ENCODE measurements at regions not wholly inside any gene's neighbourhood (a gene's known extent, or its start where the extent isn't known, plus 50 kb on each side); places are given as distances from the start of the nearest gene placed in this dataset.

DNA sequence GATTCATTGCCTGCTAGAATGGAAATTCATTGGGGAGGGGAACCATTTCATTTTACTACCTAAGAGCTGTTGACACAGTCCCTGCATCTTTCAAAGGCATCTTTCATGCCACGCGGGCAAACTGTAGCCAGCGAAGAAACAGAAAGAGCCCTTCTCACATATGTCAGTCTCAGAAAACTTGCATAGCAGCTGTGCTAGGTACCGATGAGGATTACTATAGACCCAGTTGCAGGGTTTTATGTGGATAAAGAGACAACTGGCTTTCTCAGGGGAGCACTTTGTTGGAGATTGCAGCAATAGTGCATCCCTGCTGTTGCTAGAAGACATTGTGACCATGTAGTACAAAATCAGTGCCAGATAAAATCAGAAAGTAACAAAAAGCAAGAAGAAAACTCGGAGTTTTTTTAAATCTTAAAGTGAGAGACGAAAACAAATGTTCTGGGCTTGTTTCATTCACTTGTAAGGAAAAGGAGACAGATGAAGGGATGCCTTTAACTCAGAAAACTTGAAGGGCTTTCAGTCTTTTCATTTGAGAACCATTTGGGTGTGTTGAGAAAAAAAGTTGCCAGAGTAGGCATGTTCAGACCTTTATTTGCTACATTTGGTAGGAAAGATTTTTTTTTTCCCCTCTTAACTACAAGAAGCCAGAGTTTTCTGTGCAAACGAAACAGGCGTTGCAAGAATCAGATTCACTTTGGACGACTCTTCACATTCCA, 804.1 kb downstream of the USP25 start:
- no peak for DNase-seq (ENCODE audit: low read depth in 2 of 2, low spot score in 1 of 2)

DNA sequence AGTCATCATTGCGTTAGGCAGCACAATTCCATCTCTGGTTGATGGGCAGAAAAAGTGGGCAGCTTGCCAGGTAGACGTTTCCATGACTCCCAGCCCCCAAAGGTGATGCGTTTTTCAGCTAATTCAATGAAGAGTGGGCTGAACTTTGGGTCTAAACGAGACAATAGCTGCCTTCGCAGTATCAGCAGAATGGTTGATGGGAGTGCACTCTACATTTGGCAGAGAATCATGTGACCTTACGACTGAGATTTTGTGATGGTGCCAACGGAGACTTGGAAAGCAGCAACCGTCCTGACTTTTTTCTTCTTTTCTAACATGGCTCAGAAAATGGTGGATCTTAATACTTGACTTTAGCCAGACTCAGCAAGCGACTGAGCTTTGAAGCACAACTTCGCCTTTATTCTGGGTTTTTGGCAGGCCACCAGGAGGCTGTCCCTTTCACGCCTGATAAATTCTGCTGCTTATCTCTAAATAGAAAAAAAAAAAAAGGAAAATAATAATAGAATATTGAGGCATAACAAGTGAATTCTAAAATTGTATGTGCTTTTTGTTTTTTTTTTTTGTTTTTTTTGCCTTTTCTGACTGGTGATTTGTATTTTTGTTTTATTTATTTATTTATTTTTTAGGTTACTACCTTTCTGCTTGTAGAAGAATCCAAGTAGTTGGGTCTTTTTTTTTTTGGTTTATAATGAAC, 804.8 kb downstream of the USP25 start:
- no peak for DNase-seq (ENCODE audit: low read depth in 2 of 2, low spot score in 1 of 2)

DNA sequence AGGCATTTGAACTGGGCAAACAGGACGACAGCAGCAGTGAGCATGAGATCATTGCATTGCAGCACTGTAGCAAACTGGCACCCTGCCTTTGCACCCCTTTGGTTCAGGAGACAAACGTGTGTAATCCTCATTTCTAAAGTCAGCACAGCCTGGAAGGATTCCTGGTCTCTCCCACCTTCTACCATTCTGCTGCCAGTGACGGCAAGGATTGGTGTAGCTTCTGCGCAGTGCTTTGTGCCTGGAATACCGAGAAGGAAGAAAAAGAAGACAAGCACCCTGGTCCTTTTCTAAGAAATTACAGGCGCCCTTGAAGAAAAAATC, 805.3 kb downstream of the USP25 start:
- DNase-seq (ENCODE audit: low read depth in 2 of 2, low spot score in 1 of 2), result no peak

DNA sequence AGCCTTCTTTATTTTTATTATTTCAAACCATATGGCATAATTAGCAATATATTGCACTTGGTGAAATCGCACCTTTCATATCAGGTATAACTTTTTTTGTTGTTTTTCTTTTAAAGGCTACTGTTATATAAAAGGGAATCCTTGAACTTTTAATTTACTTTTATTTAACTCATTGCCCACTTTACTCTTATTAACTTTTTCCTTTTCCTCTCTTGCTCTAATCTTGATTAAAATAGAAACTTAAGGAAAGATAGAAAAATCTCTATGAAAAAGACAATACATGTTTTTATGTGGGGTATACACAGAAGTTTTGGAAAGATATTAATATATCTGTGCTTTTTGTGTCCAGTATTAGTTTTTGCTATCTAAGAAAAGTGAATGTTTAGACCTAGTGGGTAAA, 805.8 kb downstream of the USP25 start:
- DNase-seq (ENCODE audit: low read depth in 2 of 2, low spot score in 1 of 2), result no peak

DNA sequence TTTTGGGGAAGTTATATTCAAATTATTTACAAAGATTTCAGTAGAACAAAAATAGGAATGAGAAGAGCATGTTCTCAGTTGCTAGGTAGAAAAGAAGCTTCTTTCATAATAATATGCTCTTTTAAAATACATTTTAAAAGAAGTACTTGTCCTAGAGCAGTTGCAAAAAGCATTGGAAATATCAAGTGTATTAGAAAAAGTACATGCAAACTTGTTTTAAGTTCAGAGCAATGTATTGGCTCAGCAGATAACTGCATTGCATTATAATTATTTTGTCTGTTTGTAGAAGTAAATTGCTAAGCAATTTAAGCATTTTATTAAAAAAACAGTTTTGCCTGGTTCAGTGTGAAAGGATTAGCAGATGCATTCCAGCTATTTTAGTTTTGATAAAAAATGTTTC, 806.4 kb downstream of the USP25 start:
- DNase-seq (ENCODE audit: low read depth in 2 of 2, low spot score in 1 of 2), result no peak

DNA sequence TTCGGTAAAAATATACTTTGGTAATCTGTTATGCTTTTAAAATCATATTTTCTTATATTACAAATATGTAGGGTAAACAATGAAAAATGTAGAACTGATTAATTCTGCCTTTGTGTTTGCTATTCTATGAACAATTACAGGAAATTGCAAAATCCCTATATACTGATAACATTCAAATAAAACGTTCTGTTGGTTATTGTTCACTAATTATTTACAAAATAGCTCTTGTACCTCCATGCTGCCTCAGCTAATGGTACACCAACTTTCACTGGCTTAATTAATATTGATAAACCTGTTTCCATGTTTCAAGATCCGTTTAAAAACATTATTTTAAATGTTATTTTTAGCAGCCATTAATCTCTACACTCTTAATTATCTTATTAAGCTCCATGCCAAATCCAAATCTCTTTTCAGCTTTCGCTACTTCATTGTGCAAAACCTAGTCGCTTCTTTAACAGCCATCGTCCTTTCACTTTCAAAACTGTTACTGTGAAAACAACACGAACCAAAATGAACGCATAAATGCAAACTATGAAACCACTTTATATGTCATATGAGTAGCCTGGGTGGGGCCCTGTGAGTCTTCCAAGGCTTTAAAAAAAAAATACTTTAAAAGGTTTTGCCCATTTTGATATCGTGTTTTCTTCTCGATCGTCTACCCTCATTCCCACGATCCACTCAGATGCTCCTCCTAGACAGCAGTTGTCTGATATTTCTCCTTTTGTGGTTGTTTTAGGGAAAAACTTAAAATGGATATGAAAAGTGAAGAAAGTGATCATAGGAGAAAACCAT, 807.1 kb downstream of the USP25 start:
- DNase-seq (ENCODE audit: low read depth in 2 of 2, low spot score in 1 of 2), result no peak

DNA sequence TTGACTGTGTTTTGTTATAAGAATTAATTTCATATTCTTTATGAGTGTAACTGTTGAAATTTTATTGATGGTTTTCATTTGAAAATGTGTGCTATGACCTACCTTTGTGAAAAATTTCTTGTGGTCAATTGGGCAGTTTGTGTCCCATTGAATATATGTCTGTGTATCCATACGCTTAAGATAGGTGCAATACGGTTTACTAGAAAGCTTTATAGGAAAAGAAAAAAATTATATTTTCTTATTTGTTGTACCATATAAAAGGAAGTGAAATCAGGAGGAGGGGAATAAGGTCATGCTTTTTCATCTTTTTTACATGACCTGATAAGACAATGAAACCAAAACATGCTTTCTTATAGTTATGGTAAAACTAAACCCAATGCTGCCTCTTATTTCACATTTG, 807.7 kb downstream of the USP25 start:
- no peak for DNase-seq (ENCODE audit: low read depth in 2 of 2, low spot score in 1 of 2)

DNA sequence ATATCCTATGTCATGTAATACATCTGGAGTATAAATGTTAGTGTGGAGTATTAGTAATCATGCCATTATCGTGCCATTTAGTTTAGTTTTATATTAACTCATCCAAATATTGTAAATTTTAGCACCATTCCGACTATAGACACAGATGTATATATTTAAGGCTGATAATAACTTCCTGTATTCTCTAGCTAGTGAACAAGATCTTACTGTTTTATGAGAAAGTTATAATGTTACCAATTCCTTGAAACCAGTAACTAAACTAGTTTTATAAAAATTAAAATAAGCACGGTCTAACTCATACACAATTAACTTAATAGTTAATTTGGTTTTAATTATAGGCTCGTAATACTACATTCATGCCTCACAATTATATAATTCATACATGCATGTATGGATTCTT, 808.6 kb downstream of the USP25 start:
- DNase-seq (ENCODE audit: low read depth in 2 of 2, low spot score in 1 of 2), result no peak

DNA sequence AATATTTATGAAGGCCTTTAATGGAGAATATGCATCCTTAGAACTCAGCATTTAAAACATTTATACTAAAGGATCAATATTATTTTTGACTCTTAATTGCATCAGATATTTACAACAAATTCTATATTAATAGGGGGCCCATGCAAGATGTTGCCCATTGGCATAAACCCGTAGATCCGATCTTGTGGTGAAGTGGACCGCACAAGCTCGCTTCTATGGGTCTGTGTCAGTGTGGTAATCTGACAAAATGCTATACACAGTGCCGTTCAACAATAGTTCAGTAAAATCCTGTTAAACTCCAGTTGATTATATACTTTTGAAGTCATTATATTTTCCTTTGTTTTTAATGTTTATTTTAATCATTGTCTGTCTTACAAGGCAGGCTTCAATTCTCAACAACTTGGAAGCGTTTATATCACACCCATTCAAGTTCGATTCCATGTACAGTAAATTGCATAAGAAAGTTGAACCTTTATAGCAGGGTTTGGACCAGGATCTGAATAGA, 809.2 kb downstream of the USP25 start:
- no peak for DNase-seq (ENCODE audit: low read depth in 2 of 2, low spot score in 1 of 2)

DNA sequence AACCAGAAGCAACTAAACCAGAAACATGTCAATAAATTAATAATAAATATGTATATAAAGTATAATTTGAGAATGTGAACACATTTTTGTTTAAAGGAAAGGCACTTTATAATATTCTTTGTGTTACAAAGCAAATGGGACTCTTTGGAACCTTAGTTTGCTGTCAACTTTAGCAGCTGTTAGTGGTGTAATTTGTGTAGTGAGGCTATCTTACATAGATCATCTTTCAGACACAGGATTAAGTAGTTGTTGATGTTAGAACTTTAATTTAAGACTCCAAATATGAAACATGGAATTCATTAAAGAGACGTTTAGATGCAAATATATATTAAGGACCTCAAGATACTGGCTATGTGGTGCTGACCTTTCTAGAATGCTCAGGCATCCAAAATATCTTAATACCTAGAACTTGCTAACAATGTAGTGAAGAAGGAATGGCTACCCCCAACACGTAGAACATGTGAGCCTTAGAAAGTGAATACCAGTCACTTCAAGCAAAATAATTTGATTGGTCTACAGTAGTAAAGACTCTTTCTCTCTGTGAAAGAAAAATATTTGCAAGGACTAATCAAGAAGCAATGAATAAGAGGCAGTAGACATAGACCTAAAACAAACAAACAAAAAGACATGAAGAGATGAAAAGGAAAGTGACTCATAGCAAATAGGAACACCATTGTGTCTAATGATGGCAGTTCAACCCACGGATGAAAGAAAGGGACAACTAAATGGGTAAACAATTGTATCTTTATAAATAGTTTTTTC, 811.4 kb downstream of the USP25 start:
- DNase-seq (ENCODE audit: low read depth in 2 of 2, low spot score in 1 of 2), result no peak

DNA sequence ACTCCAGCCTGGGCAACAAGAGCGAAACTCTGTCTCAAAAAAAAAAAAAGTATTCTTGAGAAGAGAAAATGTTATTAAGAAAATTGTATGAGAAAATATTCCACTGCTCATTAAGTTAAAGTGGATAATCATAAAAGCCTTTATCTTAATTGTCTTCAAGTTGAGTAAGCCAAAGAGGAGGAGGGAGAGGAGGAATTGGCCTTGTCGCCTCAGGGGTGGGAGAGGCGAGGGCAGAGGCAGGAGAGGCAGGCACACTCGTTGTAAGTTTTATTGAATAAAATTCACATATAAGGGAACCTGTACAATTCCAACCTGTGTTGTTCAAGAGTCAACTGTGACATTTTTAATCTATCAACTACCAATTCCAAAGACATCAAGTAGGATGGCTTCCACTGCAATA, 820.3 kb downstream of the USP25 start:
- DNase-seq (ENCODE audit: low read depth in 2 of 2, low spot score in 1 of 2), result no peak

DNA sequence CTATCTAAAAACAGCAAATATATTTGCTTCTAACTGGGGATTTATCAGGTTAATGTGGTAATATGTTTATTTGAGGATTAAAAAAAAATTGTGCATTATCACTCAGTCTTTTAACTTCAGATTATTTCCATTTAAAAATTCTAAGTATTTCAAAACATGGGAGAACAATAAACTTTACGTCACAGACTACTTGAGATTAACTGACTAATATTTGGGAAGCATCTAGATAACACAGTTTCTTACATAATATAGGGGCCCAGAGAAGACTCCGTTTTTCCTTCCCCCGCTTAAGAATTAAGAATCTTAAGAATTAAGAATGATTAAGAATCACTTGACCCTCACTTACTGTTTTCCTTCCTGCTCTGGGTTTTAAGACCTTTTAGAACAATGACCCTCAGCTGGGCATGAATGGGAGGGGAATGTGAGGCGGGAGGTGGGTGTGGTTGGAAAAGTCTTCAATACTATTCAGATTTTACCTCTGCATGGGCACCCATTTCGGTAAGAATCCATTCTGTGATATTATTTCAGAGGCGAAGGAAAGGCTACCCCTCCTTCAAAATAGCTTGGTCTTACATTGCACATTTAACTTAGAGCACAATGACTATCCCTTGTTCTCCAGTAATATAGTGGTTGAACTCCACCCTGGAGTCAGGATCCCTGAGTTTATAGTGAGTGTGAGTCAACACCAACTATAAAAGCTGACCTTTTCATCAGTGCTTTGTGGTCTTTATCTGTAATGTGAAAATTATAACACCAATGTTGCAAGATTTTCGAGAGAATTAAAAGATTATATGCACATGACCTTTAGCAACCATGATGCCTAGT, 821.3 kb downstream of the USP25 start:
- no peak for DNase-seq (ENCODE audit: low read depth in 2 of 2, low spot score in 1 of 2)

DNA sequence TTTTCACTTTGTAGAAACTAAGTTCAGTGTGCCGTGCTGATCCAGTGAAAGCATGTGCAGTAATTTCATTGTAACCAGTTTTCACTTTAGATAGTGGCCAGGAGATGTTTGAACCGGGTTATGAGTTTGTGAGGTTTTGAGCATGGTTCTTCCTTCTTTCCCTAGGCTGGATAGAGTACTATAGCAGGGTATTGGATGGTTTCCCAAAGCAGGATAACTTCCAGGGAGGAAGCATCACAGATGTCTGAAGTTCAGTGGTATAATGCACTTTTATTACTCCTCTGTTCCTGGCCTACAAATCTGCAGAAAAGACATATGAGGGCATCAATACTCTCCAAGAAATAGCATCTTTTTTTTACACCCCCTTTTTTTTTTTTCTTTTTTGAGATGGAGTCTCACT, 823.1 kb downstream of the USP25 start:
- DNase-seq (ENCODE audit: low read depth in 2 of 2, low spot score in 1 of 2), result no peak

DNA sequence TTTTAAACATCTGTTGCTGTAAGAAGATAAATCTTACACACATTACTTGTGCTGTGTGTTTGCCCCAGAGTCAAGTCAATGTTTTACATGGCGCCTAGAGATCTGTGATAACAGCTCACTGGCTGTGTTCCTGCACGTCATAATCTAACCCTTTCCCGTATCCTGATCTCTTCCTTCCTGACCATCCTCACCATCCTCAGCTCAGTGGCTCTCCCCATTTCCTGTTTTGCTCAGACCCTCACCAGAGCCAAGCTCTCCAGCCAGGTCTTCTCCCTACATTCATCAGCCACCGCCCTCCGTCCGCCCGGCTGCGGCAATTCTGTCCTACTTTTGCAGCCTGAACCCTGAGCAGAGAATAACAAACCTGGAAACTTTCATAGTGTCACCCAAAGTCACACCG, 824.7 kb downstream of the USP25 start:
- DNase-seq (ENCODE audit: low read depth in 2 of 2, low spot score in 1 of 2), result no peak

DNA sequence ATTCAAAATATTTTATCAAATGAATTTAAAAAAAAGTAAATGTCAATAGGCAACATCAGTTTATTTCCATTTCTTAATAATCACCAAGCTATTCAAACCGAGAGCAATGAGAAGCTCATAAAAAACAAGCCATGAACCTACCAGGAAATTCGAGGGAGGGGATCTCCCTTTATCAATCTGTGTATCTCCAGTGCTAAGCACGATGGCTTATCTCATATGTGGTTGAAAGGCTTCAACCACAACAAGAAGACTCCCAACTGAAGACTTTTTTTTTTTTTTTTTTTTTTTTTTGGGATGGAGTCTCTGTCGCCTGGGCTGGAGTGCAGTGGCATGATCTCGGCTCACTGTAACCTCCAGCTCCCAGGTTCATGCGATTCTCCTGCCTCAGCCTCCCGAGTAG, 833.3 kb downstream of the USP25 start:
- no peak for DNase-seq (ENCODE audit: low read depth in 2 of 2, low spot score in 1 of 2)

DNA sequence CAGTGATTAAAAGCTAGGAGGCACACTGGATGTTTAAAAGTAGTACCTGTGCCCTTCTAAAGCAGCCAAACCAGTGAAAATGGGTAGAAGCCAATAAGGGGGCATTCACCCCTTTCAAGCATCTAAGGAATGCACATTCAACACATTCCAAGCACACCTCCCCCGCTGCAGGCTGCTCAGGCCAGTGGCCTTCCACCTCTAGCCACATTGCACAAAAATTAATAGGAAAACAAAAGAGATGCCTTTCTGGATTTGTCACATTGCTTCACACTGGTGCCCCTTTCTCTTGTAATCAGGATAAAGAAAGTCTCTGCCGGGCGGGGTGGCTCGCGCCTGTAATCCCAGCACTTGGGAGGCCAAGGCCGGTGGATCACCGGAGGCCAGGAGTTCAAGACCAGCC, 834.0 kb downstream of the USP25 start:
- no peak for DNase-seq (ENCODE audit: low read depth in 2 of 2, low spot score in 1 of 2)

DNA sequence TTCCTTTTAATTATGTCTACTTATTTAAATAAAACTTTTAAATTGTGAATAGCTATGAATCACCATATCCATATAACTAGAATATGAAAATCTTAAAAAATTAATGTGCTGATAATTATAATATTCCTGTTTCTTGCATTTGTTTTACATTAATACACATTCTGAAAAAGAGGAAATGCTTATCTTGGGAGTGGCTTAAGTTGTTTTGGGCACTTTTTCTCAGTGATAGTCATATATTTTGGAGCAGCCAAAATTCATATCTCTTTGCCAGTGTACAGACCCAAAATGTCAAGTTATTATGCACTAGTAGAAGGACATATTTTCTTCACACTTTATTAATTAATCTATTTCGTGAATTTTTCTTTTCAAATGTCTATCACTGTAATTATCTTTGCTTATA, 838.5 kb downstream of the USP25 start:
- no peak for DNase-seq (ENCODE audit: low read depth in 2 of 2, low spot score in 1 of 2)

DNA sequence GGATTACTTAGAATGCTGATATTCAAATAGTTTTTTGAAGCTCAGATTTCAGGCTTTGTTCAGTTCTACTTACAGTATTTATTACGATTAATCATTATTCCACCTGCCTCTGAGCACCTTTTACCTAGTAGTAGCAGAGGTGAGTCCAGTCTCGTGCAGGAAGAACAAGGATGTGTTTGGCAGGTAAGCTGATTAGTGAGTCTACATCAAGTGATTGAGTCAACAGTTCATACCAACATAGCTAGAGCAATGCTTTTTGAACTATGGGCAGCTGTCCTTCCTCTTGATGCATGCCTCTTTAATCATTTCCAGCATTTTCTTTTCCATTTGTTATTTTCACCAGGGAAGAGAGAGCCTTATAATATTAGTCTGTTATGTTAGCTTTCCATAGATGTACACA, 838.9 kb downstream of the USP25 start:
- no peak for DNase-seq (ENCODE audit: low read depth in 2 of 2, low spot score in 1 of 2)

DNA sequence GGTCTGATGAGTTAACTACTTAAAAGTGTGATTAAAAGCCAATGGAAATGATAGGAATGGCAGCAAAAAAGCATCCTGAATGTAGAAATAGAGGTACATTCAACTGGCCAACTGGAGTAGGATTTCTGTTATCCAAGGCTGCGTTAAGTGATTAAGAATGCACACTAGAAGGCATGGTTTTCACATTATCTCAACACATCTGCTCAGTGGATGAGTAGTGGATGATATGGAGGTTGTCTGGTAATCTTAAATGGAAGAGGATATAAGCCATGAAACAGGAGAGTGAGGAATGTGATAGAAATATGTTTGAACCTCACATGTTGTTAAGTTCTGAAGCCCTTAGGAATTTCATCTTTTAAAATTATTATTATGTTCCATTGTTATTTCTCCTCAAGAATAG, 839.9 kb downstream of the USP25 start:
- DNase-seq (ENCODE audit: low read depth in 2 of 2, low spot score in 1 of 2), result no peak

DNA sequence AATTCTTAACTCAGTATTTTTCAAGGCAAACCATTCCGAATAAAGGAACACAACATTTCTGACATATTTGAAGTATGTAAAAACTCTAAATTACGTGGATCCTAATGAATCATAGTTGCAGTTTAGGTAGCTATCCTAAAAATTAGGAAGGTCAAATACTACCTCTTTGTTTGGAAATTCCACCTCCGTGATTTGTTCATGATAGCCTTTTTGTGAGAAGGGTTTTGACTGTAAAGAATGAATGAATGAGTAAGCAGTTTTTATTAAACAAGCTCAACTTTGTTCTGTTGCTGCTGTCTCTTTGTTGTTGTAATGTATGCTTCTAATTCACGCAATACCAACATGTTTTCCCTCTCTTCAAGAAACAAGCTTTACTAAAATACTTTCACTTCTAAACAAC, 840.4 kb downstream of the USP25 start:
- no peak for DNase-seq (ENCODE audit: low read depth in 2 of 2, low spot score in 1 of 2)

DNA sequence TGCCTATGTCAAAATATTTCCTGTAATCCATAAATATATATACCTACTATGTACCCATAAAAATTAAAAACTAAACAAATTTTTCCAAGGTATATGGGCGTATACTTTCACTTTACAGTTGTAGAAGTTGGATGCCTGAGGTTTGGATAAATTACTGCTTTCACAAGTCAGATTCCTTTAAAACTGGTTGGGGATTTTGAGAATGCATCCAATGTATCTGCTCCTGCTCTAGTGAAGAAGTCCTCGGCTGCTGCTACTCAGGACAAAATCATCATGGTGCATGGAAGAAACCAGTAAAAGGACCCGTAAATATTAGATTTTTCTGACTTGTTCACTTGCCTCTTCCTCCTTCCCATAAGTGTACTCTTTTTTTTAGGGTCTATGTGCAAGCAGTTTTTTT, 841.1 kb downstream of the USP25 start:
- no peak for DNase-seq (ENCODE audit: low read depth in 2 of 2, low spot score in 1 of 2)

All from stimulated activated CD8-positive, alpha-beta memory T cell treated with anti-CD3 and anti-CD28 coated beads, Interleukin-4, amount 100 ng/mL, for 1 hour (primary cell).